GM12874 (cell line): ENCODE measurements at regions not wholly inside any gene's neighbourhood (a gene's known extent, or its start where the extent isn't known, plus 50 kb on each side); places are given as distances from the start of the nearest gene placed in this dataset.

Source experiments
- CTCF ChIP-seq: IDR thresholded peaks from 2 replicates; pipeline ENCODE4 v1.5.1; 2011; ENCODE audit warnings: low read depth, mild to moderate bottlenecking, control low read depth, low read length, moderate library complexity; ENCODE audit not compliant: insufficient read depth

GRCh38 chr3:148243609-148244008 is 454.1 kb upstream of the AGTR1 start:
- no peak for TF ChIP-seq CTCF

DNA sequence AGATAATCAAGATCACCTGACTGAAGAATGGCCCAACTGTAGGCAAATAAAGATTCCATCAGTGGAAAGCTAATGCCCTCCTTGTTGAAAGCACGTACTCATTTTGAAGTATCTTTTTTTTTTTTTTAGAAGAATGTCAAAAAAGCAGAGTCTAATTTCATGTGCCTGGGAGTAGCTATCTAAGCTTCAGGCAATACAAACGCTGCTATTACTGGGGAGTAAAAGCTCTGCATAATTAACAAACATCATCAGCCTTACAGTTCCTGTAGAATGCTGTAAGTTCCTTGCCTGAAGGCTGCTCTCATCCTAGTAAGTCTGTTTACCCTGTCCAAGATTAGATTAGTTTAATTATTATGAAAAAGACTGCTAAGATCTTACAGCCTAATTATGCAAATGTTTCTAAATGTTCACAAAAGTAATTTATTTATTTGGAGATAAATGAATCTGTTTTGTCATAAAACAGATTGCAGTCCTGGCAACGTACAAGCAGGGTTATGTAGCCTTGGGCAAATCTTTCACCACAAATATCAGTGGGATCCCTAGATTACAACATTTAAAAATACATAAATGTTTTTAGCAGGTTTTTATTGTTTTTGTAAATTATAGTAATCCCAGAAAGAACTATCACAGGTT is 451.3 kb upstream of the AGTR1 start:
- no peak for TF ChIP-seq CTCF

DNA sequence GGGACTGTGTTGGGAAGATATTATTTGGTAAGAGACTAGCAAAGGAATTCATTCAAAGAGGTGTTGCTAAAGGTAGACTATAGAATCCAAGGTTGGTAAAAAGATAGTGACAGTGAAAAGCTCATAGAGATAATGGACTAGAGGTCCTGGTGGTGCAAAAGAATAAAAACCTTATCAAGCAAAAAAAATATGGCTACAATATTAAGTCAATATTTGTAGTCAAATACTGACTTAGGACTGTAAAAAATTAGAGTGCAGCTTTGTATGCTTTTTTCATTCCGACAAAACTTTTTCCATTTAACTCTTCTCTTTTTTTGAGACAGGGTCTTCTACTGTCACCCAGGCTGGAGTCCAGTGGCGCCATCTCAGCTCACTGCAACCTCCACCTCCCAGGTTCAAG is 444.0 kb upstream of the AGTR1 start:
- TF ChIP-seq CTCF, result no peak

- TF ChIP-seq CTCF, result no peak
Observed at GRCh38 chr3:148254402-148254801, 443.3 kb upstream of the AGTR1 start.

DNA sequence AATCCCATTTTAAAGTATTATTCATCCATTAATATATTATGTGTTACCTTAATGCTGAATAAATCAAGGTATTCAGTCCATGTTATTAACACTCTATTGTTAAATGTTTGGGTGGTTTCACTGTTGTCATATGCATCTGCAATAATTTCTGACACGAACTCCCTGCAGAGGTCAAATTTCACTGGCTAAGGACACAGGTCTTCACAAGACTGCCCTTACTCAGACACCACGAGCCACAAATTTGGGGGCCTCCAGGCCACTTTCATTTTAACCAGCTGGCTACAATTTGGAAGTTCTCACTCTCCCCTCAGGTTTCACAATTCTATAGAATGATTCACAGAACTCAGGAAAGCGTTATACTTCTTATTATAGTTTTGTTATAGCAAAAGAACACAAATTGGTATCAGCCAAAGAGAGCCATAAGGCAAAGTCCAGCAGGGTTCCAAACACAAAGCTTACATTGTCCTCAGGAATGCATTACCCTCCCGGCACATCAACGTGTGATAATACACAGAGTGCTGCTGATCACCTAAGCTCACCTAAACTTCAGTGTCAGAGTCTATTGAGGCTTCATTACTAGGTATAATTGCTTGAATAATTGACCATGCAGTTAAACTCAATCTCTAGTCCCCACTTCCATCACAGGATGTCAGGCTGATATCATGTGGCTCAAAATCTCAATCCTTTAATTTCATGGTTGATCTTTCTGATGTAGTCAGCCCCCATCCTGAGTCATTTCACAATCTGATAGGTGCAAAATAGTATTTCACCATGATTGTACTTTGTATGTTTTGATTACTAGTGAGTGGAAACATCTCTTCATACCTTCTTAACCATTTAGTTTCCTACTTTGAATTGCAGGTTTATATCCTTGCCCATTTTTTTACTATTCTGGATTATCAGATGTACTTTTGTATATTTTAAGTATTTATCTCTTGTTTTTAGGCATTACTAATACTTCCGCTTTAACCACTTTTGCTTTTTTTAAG is 441.4 kb upstream of the AGTR1 start:
- no peak for TF ChIP-seq CTCF

DNA sequence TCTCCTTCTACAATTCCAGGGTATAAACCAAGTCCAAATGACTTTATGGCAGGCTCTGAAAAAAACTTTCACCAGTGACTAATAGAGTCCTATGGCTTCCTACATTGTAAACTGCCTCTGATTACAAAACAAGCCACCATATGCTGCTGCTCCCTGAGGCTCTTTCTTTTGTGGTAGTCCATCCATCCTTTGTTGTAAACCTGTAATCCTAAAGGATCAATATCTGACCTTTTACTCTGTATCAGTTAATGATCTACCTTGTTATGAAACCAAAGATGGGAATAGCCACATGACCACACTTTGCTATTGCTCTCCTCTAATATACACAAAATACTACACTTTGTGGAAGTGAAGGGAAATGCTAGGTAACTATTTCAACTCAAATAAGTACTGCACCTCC is 434.7 kb upstream of the AGTR1 start:
- no peak for TF ChIP-seq CTCF

GRCh38 chr3:148265841-148266240 is 431.9 kb upstream of the AGTR1 start:
- TF ChIP-seq CTCF, result no peak
